ENCODE measurements at regions not wholly inside any gene's neighbourhood (a gene's known extent, or its start where the extent isn't known, plus 50 kb on each side); places are given as distances from the start of the nearest gene placed in this dataset.

- no peaks in the 10 kb centered on the region for H3K79me2 ChIP-seq (ENCODE audit: insufficient read depth, low read length)
- no peak for TF ChIP-seq CTCF (IDR thresholded peaks at IDR 0.05; ENCODE audit: low read length)
- TF ChIP-seq EZH2 (IDR thresholded peaks at IDR 0.05; ENCODE audit: borderline replicate concordance, low read length), result no peak
- H3K9ac ChIP-seq (ENCODE audit: low read length), result no peak overlapping the region
- H3K9me3 ChIP-seq (ENCODE audit: low read length), result no peaks in the 10 kb centered on the region
- H2AFZ ChIP-seq (ENCODE audit: low read length), result no peak overlapping the region
- no peak overlapping the region for H3K4me2 ChIP-seq (ENCODE audit: low read length)
- H3K4me1 ChIP-seq (ENCODE audit: insufficient read depth, low read length, severe bottlenecking), result no peaks in the 10 kb centered on the region
- H3F3A ChIP-seq (ENCODE audit: insufficient read depth, low read length), result no peaks in the 10 kb centered on the region
- no peaks in the 10 kb centered on the region for H4K20me1 ChIP-seq (ENCODE audit: insufficient read depth, low read length)
- H3K36me3 ChIP-seq (ENCODE audit: insufficient read depth, low read length), result no peaks in the 10 kb centered on the region
- H3K9me2 ChIP-seq (ENCODE audit: low read depth, low read length), result no peaks in the 10 kb centered on the region
- no peak overlapping the region for H3K4me3 ChIP-seq (ENCODE audit: low read depth, low read length, poor library complexity, severe bottlenecking)
- H3K27ac ChIP-seq (ENCODE audit: low read depth, low read length, poor library complexity, severe bottlenecking), result no peak overlapping the region
- H3K27me3 ChIP-seq (ENCODE audit: insufficient read depth, low read length), result no peaks in the 10 kb centered on the region
Observed at GRCh38 chrX:124619710-124620109, 273.3 kb downstream of the SH2D1A start.

DNA sequence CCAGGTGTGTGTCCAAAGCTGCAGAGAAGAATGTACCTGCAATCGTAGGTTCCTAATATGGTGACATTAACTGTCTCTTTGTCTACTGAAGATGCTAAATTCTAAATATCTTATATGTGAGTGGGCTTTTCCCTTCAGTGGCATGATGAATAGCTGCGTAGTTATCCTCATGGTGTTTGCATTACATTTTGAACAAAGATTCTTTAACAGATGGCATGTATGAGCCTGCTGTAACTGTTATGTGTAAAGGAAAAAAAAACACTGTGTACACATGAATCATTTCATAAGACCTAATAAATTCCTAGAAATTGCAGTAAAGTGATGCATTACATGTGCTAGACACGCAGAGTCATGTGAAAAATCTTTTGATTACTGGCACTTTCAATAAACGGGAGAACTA, 288.0 kb downstream of the SH2D1A start:
- no peaks in the 10 kb centered on the region for H3F3A ChIP-seq (ENCODE audit: insufficient read depth, low read length)
- H3K27me3 ChIP-seq (ENCODE audit: insufficient read depth, low read length), result no peaks in the 10 kb centered on the region
- TF ChIP-seq EZH2 (IDR thresholded peaks at IDR 0.05; ENCODE audit: borderline replicate concordance, low read length) (no peak), CTCF (IDR thresholded peaks at IDR 0.05; ENCODE audit: low read length) (no peak)

DNA sequence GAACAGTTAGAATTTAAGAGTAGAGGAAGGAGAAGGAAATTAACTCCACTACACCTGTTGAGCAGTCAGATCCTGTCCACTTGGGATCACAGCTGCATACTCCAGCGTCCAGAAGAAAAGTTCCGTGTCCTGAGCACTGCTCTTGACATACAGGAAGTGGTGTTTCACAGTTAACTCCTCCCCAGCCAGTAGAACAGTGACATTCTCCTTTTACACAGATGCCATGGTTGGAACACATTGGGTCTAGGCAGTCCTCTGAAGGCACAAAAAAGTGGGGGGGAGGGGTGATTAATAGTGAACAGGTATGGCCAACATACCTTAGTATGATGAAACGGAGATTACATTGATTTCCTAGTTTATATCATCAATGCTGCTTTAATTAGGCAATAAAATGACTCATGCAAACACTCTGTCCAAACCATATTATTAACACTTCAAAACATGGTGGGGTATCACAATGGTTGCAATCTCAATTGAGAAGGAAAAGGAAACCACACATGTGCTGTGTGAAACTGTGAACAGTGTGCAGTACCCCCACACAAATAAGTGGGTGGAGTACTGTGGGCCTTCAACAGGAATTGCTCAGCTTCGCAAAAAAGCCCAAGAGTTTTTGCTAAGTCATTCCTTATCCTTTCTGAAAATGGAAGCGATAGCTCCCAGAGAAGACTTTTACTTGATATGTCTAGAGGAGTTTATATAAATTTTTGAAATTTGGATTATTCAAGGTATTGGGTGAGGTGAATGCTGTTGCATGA, 295.6 kb downstream of the SH2D1A start:
- no peaks in the 10 kb centered on the region for H3K79me2 ChIP-seq (ENCODE audit: insufficient read depth, low read length)
- no peak overlapping the region for H3K9ac ChIP-seq (ENCODE audit: low read length)
- no peak overlapping the region for H3K4me3 ChIP-seq (ENCODE audit: low read depth, low read length, poor library complexity, severe bottlenecking)
- no peaks in the 10 kb centered on the region for H4K20me1 ChIP-seq (ENCODE audit: insufficient read depth, low read length)
- H3K9me3 ChIP-seq (ENCODE audit: low read length), result no peaks in the 10 kb centered on the region
- no peak for TF ChIP-seq CTCF (IDR thresholded peaks at IDR 0.05; ENCODE audit: low read length)
- no peak for TF ChIP-seq EZH2 (IDR thresholded peaks at IDR 0.05; ENCODE audit: borderline replicate concordance, low read length)
- H3K36me3 ChIP-seq (ENCODE audit: insufficient read depth, low read length), result no peaks in the 10 kb centered on the region
- H3K4me1 ChIP-seq (ENCODE audit: insufficient read depth, low read length, severe bottlenecking), result no peaks in the 10 kb centered on the region
- H2AFZ ChIP-seq (ENCODE audit: low read length), result no peak overlapping the region
- no peaks in the 10 kb centered on the region for H3K27me3 ChIP-seq (ENCODE audit: insufficient read depth, low read length)
- H3K4me2 ChIP-seq (ENCODE audit: low read length), result no peak overlapping the region
- no peaks in the 10 kb centered on the region for H3K9me2 ChIP-seq (ENCODE audit: low read depth, low read length)
- H3K27ac ChIP-seq (ENCODE audit: low read depth, low read length, poor library complexity, severe bottlenecking), result no peak overlapping the region
- H3F3A ChIP-seq (ENCODE audit: insufficient read depth, low read length), result no peaks in the 10 kb centered on the region

More for the DNA sequence above, 288.0 kb downstream of the SH2D1A start:
- no peak overlapping the region for H3K9ac ChIP-seq (ENCODE audit: low read length)
- H4K20me1 ChIP-seq (ENCODE audit: insufficient read depth, low read length), result no peaks in the 10 kb centered on the region
- H3K27ac ChIP-seq (ENCODE audit: low read depth, low read length, poor library complexity, severe bottlenecking), result no peak overlapping the region
- no peaks in the 10 kb centered on the region for H3K9me2 ChIP-seq (ENCODE audit: low read depth, low read length)
- no peak overlapping the region for H3K4me2 ChIP-seq (ENCODE audit: low read length)
- H3K4me3 ChIP-seq (ENCODE audit: low read depth, low read length, poor library complexity, severe bottlenecking), result no peak overlapping the region
- no peak overlapping the region for H2AFZ ChIP-seq (ENCODE audit: low read length)
- no peaks in the 10 kb centered on the region for H3K9me3 ChIP-seq (ENCODE audit: low read length)
- no peaks in the 10 kb centered on the region for H3K79me2 ChIP-seq (ENCODE audit: insufficient read depth, low read length)
- no peaks in the 10 kb centered on the region for H3K4me1 ChIP-seq (ENCODE audit: insufficient read depth, low read length, severe bottlenecking)
- no peaks in the 10 kb centered on the region for H3K36me3 ChIP-seq (ENCODE audit: insufficient read depth, low read length)
